IMR-90 (cell line): ENCODE measurements at regions not wholly inside any gene's neighbourhood (a gene's known extent, or its start where the extent isn't known, plus 50 kb on each side); places are given as distances from the start of the nearest gene placed in this dataset.

Experiments
- ATAC-seq: fragments of 200-7000 bp; cut with Tn5 transposase; 2 replicates; pipeline ENCODE4 v1.9.1; 2020; ENCODE audit warnings: low read depth, mild to moderate bottlenecking, moderate library complexity
- BruUV-seq: library from RNA; stranded (reverse); fragments of 400-500 nt; replicated peaks from 2 replicates; lab custom pipeline; 2021; lab: Mats Ljungman, UMichigan
- CTCF ChIA-PET: fragments of 300-600 bp; formaldehyde crosslinking; extraction: SDS; loops from one replicate; lab custom pipeline; 2021; ENCODE audit warnings: antibody characterized with exemption; lab: Yijun Ruan, JAX
- POLR2A ChIA-PET: fragments of 300-600 bp; sonication (Branson Sonifier 250); formaldehyde crosslinking; loops from one replicate; lab custom pipeline; 2022; ENCODE audit warnings: antibody characterized with exemption; ENCODE audit not compliant: unreplicated experiment; lab: Charles Lee
- DNase-seq: peaks from one replicate; pipeline ENCODE4 v3.0.0; 2013
- H2AFZ ChIP-seq: replicated peaks from 2 replicates; pipeline ENCODE3; 2013; ENCODE audit warnings: low read length, mild to moderate bottlenecking; ENCODE audit not compliant: poor library complexity
- H2AK5ac ChIP-seq: 2 replicates; pipeline ENCODE4 v1.6.1; 2013; ENCODE audit warnings: low read depth, low read length, inconsistent platforms
- H2AK9ac ChIP-seq: replicated peaks from 2 replicates; pipeline ENCODE3; 2013; ENCODE audit warnings: mild to moderate bottlenecking, low read depth, low read length, moderate library complexity; ENCODE audit not compliant: poor library complexity
- H2BK120ac ChIP-seq: 2 replicates; pipeline ENCODE4 v1.6.1; 2013; ENCODE audit warnings: low read depth, low read length, inconsistent platforms
- H2BK15ac ChIP-seq: 3 replicates; pipeline ENCODE4 v1.6.1; 2013; ENCODE audit warnings: low read depth, low read length, inconsistent platforms
- H2BK20ac ChIP-seq: 2 replicates; pipeline ENCODE4 v1.6.1; 2013; ENCODE audit warnings: low read depth, mild to moderate bottlenecking, inconsistent platforms, low read length, moderate library complexity
- H2BK5ac ChIP-seq: 2 replicates; pipeline ENCODE4 v1.6.1; 2013; ENCODE audit warnings: mild to moderate bottlenecking, low read depth, low read length, inconsistent platforms; ENCODE audit not compliant: poor library complexity, severe bottlenecking
- H3K14ac ChIP-seq: replicated peaks from 2 replicates; pipeline ENCODE4 v1.6.1; 2013; ENCODE audit warnings: low read depth, low read length, inconsistent platforms
- H3K18ac ChIP-seq: 2 replicates; pipeline ENCODE4 v1.6.1; 2013; ENCODE audit warnings: low read depth, low read length, control low read depth
- H3K23ac ChIP-seq: 2 replicates; pipeline ENCODE4 v1.6.1; 2013; ENCODE audit warnings: low read depth, low read length, inconsistent platforms
- H3K27ac ChIP-seq: 2 replicates; pipeline ENCODE4 v1.5.1; 2013; ENCODE audit warnings: mild to moderate bottlenecking, control low read depth, low read length; ENCODE audit not compliant: insufficient read depth
- H3K27me3 ChIP-seq: 2 replicates; pipeline ENCODE4 v1.6.1; 2013; ENCODE audit warnings: low read length; ENCODE audit not compliant: control insufficient read depth, insufficient read depth
- H3K36me3 ChIP-seq: 2 replicates; pipeline ENCODE4 v1.6.1; 2013; ENCODE audit warnings: low read length, mixed read lengths; ENCODE audit not compliant: control insufficient read depth, insufficient read depth
- H3K4ac ChIP-seq: 2 replicates; pipeline ENCODE4 v1.6.1; 2013; ENCODE audit warnings: low read depth, low read length, inconsistent platforms
- H3K4me1 ChIP-seq: 2 replicates; pipeline ENCODE4 v1.6.1; 2013; ENCODE audit warnings: low read length, mixed read lengths; ENCODE audit not compliant: control insufficient read depth, insufficient read depth
- H3K4me2 ChIP-seq: 2 replicates; pipeline ENCODE4 v1.6.1; 2013; ENCODE audit warnings: low read depth, mild to moderate bottlenecking, control low read depth, low read length, moderate library complexity
- H3K4me3 ChIP-seq: 2 replicates; pipeline ENCODE4 v1.5.1; 2013; ENCODE audit warnings: low read depth, mild to moderate bottlenecking, control low read depth, low read length, moderate library complexity; ENCODE audit not compliant: insufficient read depth
- H3K56ac ChIP-seq: 2 replicates; pipeline ENCODE4 v1.6.1; 2013; ENCODE audit warnings: low read length, inconsistent platforms; ENCODE audit not compliant: insufficient read depth; ENCODE audit errors: extremely low read depth
- H3K79me1 ChIP-seq, 2 experiments: 2 replicates each; pipeline ENCODE4 v1.6.1; 2013; ENCODE audit warnings: low read length in 2 of 2, inconsistent platforms in 1 of 2, low read depth in 1 of 2
- H3K9ac ChIP-seq: 2 replicates; pipeline ENCODE4 v1.6.1; 2013; ENCODE audit warnings: low read depth, low read length, control low read depth
- H3K9me1 ChIP-seq: 2 replicates; pipeline ENCODE4 v1.6.1; 2013; ENCODE audit warnings: low read length, inconsistent platforms; ENCODE audit not compliant: insufficient read depth
- H3K9me3 ChIP-seq: 2 replicates; pipeline ENCODE4 v1.6.1; 2013; ENCODE audit warnings: low read length; ENCODE audit not compliant: control insufficient read depth, insufficient read depth
- H4K20me1 ChIP-seq: 2 replicates; pipeline ENCODE4 v1.6.1; 2013; ENCODE audit warnings: low read length, inconsistent platforms; ENCODE audit not compliant: insufficient read depth
- H4K5ac ChIP-seq: 2 replicates; pipeline ENCODE4 v1.6.1; 2013; ENCODE audit warnings: mild to moderate bottlenecking, low read depth, low read length, control low read depth
- H4K8ac ChIP-seq, 2 experiments: 2 replicates each; pipeline ENCODE4 v1.6.1; 2013; ENCODE audit warnings: low read depth in 2 of 2, low read length in 2 of 2, control low read depth in 1 of 2, inconsistent platforms in 1 of 2
- H4K91ac ChIP-seq: 2 replicates; pipeline ENCODE4 v1.6.1; 2013; ENCODE audit warnings: low read depth, low read length, inconsistent platforms; ENCODE audit not compliant: insufficient read depth
- BHLHE40 ChIP-seq: fragments of 150-350 bp; IDR thresholded peaks from 2 replicates; pipeline ENCODE4 v1.6.1; 2016; ENCODE audit warnings: mild to moderate bottlenecking, low read depth, low read length
- CEBPB ChIP-seq: IDR thresholded peaks from 2 replicates; pipeline ENCODE4 v1.6.1; 2012; ENCODE audit warnings: low read depth, low read length, improper control_type of control experiment
- CHD1 ChIP-seq: IDR thresholded peaks from 2 replicates; pipeline ENCODE4 v1.6.1; 2012; ENCODE audit warnings: low read depth, low read length, improper control_type of control experiment
- FOS ChIP-seq: fragments of 150-350 bp; IDR thresholded peaks from 2 replicates; pipeline ENCODE4 v1.6.1; 2016; ENCODE audit warnings: low read depth, low read length
- MAFK ChIP-seq: IDR thresholded peaks from 2 replicates; pipeline ENCODE4 v1.6.1; 2012; ENCODE audit warnings: low read depth, low read length, improper control_type of control experiment
- MAZ ChIP-seq: IDR thresholded peaks from 2 replicates; pipeline ENCODE4 v1.6.1; 2012; ENCODE audit warnings: low read depth, mild to moderate bottlenecking, low read length, improper control_type of control experiment, moderate library complexity, borderline replicate concordance
- MXI1 ChIP-seq: IDR thresholded peaks from 2 replicates; pipeline ENCODE4 v1.6.1; 2012; ENCODE audit warnings: low read depth, mild to moderate bottlenecking, low read length, moderate library complexity, borderline replicate concordance
- NFE2L2 ChIP-seq: fragments of 150-350 bp; IDR thresholded peaks from 2 replicates; pipeline ENCODE4 v1.6.1; 2016; ENCODE audit warnings: low read depth, mild to moderate bottlenecking, low read length
- POLR2A ChIP-seq: IDR thresholded peaks from 2 replicates; pipeline ENCODE4 v1.6.1; 2012; ENCODE audit warnings: mild to moderate bottlenecking, low read depth, low read length
- RAD21 ChIP-seq: IDR thresholded peaks from 2 replicates; pipeline ENCODE4 v1.6.1; 2012; ENCODE audit warnings: low read length, improper control_type of control experiment
- RCOR1 ChIP-seq: IDR thresholded peaks from 2 replicates; pipeline ENCODE4 v1.6.1; 2012; ENCODE audit warnings: mild to moderate bottlenecking, low read length, improper control_type of control experiment; ENCODE audit not compliant: insufficient replicate concordance
- RFX5 ChIP-seq: IDR thresholded peaks from 2 replicates; pipeline ENCODE4 v1.8.0; 2012; ENCODE audit warnings: low read depth, mild to moderate bottlenecking, low read length, moderate library complexity
- SMC3 ChIP-seq: fragments of 150-350 bp; IDR thresholded peaks from 2 replicates; pipeline ENCODE4 v1.6.1; 2016; ENCODE audit warnings: low read depth, mild to moderate bottlenecking, antibody characterized with exemption, low read length, moderate library complexity
- WGBS, 2 experiments: methylation state at CpG; one replicate each; pipeline versions ENCODE4 v1.1.5 to v1.1.7; 2013; ENCODE audit warnings: missing lambda C conversion rate in 2 of 2; ENCODE audit not compliant: insufficient read length in 1 of 2; ENCODE audit errors: extremely low coverage in 2 of 2; 5-methylcytosine and 5-hydroxymethylcytosine counted together
- dilution Hi-C: fragments of 300-500 bp; cut with HindIII; formaldehyde crosslinking; loops from one replicate; pipeline ENCODE4 v1.14.3; 2018; ENCODE audit warnings: low sequenced_read_pairs; ENCODE audit not compliant: unreplicated experiment
- in situ Hi-C: fragments of 300-500 bp; cut with MboI; formaldehyde crosslinking; loops from 3 replicates; pipeline ENCODE4 v1.14.3; 2019; ENCODE audit warnings: low sequenced_read_pairs, inconsistent platforms, mixed read lengths
- intact Hi-C: fragments of 100-400 bp; cut with micrococcal nuclease; formaldehyde crosslinking; loops from 2 replicates; pipeline ENCODE4 v1.10.0; 2022
- TF ChIP-seq, protein P1 (sequence below): conservative IDR thresholded peaks from 2 replicates; pipeline ENCODE4 v1.5.1; 2012; ENCODE audit warnings: mild to moderate bottlenecking, low read depth, low read length, improper control_type of control experiment
- TF ChIP-seq, protein P2 (sequence below): fragments of 150-350 bp; IDR thresholded peaks from 2 replicates; pipeline ENCODE4 v1.6.1; 2016; ENCODE audit warnings: low read depth, mild to moderate bottlenecking, low read length, moderate library complexity, borderline replicate concordance
- TF ChIP-seq, protein P3 (sequence below): fragments of 150-350 bp; IDR thresholded peaks from 2 replicates; pipeline ENCODE4 v1.6.1; 2017; ENCODE audit warnings: mild to moderate bottlenecking, antibody characterized with exemption, low read length, low read depth

DNA sequence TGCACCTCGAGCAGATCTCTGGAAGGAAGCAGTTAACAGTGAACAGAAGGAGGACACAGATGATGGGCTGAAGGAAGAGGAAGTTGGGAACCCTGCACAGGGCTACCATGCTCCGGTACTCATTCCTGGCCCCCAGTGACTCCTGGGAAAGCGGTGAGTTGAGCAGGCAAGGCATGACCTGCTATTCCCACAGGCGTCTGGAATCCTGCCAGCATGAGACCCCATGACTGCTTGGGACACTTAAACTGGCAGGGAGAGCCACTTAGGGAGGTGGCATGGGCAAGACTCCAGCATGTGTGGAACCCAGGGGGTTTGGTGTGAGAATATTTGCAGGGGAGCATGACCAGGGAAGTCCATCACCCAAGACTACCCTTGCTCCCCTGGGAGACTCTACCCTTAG lies 1056.4 kb upstream of the POU3F4 start:
- Histone ChIP-seq H4K20me1 (no peaks in the 10 kb centered on the region), H3K4me2 (no peak overlapping the region), H3K4me1 (no peaks in the 10 kb centered on the region), H3K4ac (no peak overlapping the region), H3K56ac (no peak overlapping the region), H2BK120ac (no peak overlapping the region), H2AFZ (no peak overlapping the region), H2BK5ac (no peak overlapping the region), H2AK5ac (no peak overlapping the region), H3K18ac (no peak overlapping the region), H3K9me3 (no peaks in the 10 kb centered on the region; the same call in 1 of the 2 replicates), H4K5ac (no peak overlapping the region), H2BK20ac (no peak overlapping the region), H3K4me3 (no peak overlapping the region), H3K23ac (no peak overlapping the region), H3K79me1 (no peaks in the 10 kb centered on the region), H4K8ac (no peak overlapping the region), H4K91ac (no peak overlapping the region), H2AK9ac (no peak overlapping the region), H2BK15ac (no peak overlapping the region), H3K27me3 (no peaks in the 10 kb centered on the region), H3K27ac (no peak overlapping the region), H3K9ac (no peak overlapping the region), H3K14ac (no peak overlapping the region), H3K9me1 (no peaks in the 10 kb centered on the region), H3K36me3 (no peaks in the 10 kb centered on the region)
- TF ChIP-seq RFX5 (no peak), CHD1 (no peak), BHLHE40 (no peak), MAZ (no peak), FOS (no peak), RCOR1 (no peak), NFE2L2 (no peak), MXI1 (no peak), RAD21 (no peak), POLR2A (no peak), CEBPB (no peak), SMC3 (no peak), MAFK (no peak)
- TF ChIP-seq, protein P1, sequence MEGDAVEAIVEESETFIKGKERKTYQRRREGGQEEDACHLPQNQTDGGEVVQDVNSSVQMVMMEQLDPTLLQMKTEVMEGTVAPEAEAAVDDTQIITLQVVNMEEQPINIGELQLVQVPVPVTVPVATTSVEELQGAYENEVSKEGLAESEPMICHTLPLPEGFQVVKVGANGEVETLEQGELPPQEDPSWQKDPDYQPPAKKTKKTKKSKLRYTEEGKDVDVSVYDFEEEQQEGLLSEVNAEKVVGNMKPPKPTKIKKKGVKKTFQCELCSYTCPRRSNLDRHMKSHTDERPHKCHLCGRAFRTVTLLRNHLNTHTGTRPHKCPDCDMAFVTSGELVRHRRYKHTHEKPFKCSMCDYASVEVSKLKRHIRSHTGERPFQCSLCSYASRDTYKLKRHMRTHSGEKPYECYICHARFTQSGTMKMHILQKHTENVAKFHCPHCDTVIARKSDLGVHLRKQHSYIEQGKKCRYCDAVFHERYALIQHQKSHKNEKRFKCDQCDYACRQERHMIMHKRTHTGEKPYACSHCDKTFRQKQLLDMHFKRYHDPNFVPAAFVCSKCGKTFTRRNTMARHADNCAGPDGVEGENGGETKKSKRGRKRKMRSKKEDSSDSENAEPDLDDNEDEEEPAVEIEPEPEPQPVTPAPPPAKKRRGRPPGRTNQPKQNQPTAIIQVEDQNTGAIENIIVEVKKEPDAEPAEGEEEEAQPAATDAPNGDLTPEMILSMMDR, result no peak
- TF ChIP-seq, protein P2, sequence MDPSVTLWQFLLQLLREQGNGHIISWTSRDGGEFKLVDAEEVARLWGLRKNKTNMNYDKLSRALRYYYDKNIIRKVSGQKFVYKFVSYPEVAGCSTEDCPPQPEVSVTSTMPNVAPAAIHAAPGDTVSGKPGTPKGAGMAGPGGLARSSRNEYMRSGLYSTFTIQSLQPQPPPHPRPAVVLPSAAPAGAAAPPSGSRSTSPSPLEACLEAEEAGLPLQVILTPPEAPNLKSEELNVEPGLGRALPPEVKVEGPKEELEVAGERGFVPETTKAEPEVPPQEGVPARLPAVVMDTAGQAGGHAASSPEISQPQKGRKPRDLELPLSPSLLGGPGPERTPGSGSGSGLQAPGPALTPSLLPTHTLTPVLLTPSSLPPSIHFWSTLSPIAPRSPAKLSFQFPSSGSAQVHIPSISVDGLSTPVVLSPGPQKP, result no peak
- TF ChIP-seq, protein P3, sequence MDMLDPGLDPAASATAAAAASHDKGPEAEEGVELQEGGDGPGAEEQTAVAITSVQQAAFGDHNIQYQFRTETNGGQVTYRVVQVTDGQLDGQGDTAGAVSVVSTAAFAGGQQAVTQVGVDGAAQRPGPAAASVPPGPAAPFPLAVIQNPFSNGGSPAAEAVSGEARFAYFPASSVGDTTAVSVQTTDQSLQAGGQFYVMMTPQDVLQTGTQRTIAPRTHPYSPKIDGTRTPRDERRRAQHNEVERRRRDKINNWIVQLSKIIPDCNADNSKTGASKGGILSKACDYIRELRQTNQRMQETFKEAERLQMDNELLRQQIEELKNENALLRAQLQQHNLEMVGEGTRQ, result no peak
- in situ Hi-C loops, result no loop called here
- DNase-seq, result no peak
- no peak for ATAC-seq
- 61% methylated on average over 3 of the region's 4 CpGs; no CpG with 5 or more reads in 1 of the 2 experiments for WGBS, 2 experiments
- BruUV-seq, result no TSS peak
- CTCF ChIA-PET, result no interaction called here
- intact Hi-C loops, result no loop called here
- POLR2A ChIA-PET, result no interaction called here
- dilution Hi-C loops, result no loop called here
